A673 (cell line): ENCODE measurements at regions not wholly inside any gene's neighbourhood (a gene's known extent, or its start where the extent isn't known, plus 50 kb on each side); places are given as distances from the start of the nearest gene placed in this dataset.

Experiments used
- CTCF ChIP-seq: fragments of 300-800, 200-600 bp; sonication (generic); conservative IDR thresholded peaks from 2 replicates; pipeline ENCODE4 v1.5.1; 2017; ENCODE audit warnings: low read depth, mild to moderate bottlenecking, antibody characterized with exemption, low read length, moderate library complexity, mixed read lengths
- EZH2 ChIP-seq: fragments of 200-600 bp; sonication (generic); IDR thresholded peaks from 2 replicates; pipeline ENCODE4 v1.6.1; 2017; ENCODE audit warnings: borderline replicate concordance, low read depth, mild to moderate bottlenecking, mixed read lengths, antibody characterized with exemption, low read length; ENCODE audit not compliant: poor library complexity, severe bottlenecking

- 0 out of 2 replicates have a peak, but pooled peaks have one; percentile 24 for TF ChIP-seq CTCF
- no peak for TF ChIP-seq EZH2
These were observed 387.0 kb upstream of the CDH19 start for GRCh38 chr18:66990909-66991308.
